NOMO-1 treated with dmso at 0.1 percent for 144 hours (cell line): ENCODE measurements at regions not wholly inside any gene's neighbourhood (a gene's known extent, or its start where the extent isn't known, plus 50 kb on each side); places are given as distances from the start of the nearest gene placed in this dataset.

Experiments used
- DNase-seq: peaks from one replicate; lab custom pipeline; 2025; ENCODE audit not compliant: unreplicated experiment; lab: John Stamatoyannopoulos, UW

GRCh38 chr4:136575146-136575545, 957.1 kb downstream of the PCDH18 start:
- DNase-seq, result no peak

GRCh38 chr4:136573460-136573859, 958.8 kb downstream of the PCDH18 start:
- DNase-seq, result no peak

DNA sequence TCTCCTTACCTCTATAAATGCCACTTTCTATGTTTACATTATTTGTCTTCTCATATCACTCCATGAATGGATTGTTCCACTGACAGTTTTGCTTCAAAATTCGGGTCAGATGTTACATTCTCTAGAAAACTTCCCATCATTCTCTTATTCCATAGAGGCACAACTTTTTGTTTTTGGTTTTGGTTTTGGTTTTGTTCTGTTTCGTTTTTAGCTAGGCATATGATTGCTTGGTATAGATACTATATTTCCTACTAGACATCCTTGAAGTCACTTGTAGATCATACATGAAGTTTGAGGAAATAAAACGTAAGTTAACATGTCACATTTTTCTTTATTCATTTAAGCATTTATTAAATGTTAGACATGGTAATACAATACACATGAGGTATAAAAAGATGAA, 961.0 kb downstream of the PCDH18 start:
- no peak for DNase-seq

GRCh38 chr4:136562834-136563233, 969.5 kb downstream of the PCDH18 start:
- DNase-seq, result no peak

GRCh38 chr4:136558940-136559494, 973.3 kb downstream of the PCDH18 start:
- DNase-seq, result no peak

GRCh38 chr4:136557396-136557795, 974.9 kb downstream of the PCDH18 start:
- DNase-seq, result no peak

- no peak for DNase-seq
Measured at GRCh38 chr4:136554033-136554432, 978.3 kb downstream of the PCDH18 start.

DNA sequence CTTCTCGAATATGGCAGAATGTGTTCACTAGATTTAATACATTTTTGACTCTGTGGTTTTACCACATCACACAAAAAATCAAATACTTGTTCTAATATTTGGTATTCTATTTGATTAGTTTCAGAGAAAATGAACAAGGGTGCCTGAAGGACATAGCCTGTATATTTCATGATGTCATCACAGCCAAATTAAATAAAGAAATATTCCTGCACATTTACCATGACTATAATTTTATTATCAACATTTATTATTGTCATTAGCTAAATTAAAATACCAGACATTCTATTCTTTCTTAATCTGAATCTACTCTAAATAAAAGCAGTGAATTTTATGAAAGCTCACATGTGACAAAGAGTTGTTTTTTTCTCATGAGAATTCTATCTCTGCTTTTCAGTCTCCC, 980.5 kb downstream of the PCDH18 start:
- no peak for DNase-seq

GRCh38 chr4:136540747-136541146, 991.5 kb downstream of the PCDH18 start:
- DNase-seq, result no peak

DNA sequence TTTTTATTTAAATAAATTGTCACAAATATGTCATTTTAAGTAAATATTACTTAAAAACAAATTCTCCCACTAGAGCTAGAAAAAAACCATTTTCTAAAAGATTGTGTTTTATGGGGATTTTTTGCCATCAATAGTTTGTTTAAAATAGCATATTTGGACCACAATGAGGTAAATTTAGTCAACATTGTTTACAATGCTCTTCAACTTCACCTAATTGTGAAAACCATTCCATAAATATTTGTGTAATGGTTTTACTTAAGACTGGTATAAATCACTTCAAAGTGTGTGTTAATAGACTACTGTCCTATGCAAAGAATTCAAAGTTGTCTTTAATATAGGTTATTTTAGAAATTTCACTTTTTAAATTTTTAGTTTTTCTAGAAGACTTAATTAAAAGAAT, 1004.2 kb downstream of the PCDH18 start:
- DNase-seq, result no peak

DNA sequence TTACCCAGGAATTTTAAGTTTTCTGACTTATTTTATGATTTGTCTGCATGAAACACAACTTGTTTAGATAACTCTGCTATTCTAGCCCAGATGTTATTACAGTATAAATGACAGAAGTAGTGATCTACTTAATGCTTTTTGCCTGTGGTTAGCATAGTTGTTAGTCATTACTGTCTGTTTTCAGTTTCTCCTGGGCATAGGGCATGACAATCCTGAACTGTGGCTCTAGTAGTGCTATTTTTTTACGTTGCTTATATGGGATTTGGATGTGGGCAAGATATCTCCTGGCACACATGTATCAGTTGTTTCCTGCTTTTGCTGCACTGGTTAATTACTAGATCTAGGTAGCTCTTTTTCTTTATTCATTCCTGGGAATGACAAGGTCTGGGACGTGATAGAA, 1005.8 kb downstream of the PCDH18 start:
- DNase-seq, result no peak

DNA sequence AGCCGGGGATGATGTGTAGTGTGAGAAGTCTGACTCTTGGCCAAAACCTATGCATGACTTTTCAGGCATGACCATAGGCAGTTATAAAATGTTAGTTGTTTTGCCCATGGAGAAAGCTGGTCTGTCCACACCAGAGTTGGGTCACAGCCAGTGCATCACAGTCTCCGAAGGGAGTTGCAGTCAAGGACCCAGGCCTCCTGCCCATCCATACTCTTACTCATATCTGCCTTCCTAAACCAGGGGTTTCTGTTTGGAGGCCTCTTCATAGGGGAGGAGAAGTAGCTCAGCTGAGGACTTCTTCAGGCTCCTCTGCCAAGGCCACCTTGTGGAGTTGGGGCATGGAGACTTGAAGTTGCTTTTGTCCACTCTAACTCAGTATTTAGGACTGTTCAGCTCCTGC, 1008.3 kb downstream of the PCDH18 start:
- no peak for DNase-seq

DNA sequence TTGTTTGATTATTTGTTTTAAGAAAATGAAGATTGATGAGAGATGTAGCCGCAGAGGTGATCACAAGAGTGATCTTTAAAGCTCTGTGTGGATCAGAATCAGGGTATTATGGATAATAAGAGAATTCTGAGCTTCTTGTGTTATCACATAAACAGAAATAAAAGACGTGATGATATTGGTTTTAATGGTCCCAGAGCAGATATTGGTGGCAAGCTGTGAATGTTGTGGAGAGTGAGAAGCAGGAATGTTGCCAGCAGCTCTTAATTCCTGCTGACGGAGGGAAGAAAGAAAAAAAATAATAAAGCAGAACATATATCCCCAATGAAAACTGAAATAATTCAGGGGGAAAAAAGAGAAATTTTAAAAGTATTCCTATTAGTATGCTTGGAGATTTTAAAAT, 1015.9 kb downstream of the PCDH18 start:
- DNase-seq, result no peak

DNA sequence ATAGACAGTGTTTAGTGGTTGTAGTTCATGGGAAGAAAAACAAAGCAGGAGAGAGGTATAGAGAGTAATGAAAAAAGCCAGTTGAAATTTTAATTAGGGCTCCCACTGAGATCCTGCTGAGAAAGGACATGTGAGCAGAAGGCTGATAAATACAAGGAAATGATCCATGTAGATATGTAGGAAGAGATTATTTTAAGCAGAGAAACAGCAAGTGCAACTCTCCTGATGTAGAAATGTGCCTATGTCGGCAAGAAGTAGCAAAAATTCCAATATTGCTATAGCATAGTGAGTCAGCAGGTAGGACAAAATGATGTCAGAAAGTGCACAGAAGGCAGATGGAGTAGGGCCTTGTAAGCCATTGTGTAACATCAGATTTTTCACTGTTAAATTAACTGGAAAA, 1027.3 kb downstream of the PCDH18 start:
- no peak for DNase-seq

- DNase-seq, result no peak
Measured at GRCh38 chr4:136495851-136496250, 1036.4 kb downstream of the PCDH18 start.

DNA sequence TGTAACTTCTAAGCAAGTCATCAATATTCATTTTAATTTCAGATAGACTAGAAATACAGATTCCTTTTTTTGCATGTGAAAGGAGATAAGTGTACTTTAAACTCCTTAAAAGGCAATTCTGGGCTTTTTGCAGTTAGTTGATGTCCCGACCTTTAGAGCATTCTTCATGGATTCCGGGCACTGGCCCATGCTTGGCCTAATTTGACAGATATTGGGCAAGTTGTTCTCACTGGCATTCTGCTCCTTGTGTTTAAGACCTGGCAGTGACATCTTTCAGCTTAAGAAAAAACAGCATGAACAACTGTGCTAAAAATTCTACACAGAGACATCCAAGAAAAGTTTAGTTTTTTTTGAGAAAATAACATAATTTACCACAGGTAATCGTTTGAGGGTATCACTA, 1037.2 kb downstream of the PCDH18 start:
- DNase-seq, result no peak

DNA sequence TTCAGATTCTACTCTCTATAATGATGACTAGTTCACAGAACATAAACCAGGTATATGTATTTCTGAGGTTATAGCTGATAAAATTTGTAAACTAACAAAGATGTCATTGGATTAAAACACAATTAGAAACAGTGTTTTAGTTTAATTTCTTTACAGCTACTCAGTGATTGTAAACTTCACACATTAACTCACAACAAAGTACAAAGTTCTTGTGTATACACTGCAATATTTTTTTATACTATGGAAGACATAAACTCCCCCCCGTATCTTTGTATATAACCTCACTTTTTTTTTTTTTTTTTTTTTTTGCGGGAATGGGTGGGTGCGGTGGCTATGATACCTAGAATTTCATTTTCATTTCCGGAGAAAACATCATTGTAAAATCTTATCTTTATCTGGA, 1043.2 kb downstream of the PCDH18 start:
- DNase-seq, result no peak

DNA sequence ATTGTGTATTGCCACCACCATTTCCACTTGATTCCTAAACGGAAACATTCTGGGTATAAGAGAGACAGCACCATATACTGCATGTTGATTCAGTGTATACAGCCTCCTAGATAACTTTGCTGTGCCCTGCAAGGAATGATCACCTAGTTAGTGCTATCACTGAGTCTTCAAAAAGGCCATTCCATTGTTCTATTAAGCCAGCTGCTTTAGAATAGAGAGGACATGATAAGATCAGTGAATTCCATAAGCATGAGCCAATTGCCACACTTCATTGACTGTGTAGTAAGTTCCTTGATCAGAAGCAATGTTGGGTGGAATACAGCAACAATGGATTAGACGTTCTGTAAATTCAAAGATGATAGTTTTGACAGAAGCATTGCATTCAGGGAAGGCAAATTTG, 1047.3 kb downstream of the PCDH18 start:
- DNase-seq, result no peak

- no peak for DNase-seq
Measured at GRCh38 chr4:136476753-136477152, 1055.5 kb downstream of the PCDH18 start.

- DNase-seq, result no peak
Measured at GRCh38 chr4:136471051-136471450, 1061.2 kb downstream of the PCDH18 start.

GRCh38 chr4:136465691-136466090, 1066.6 kb downstream of the PCDH18 start:
- no peak for DNase-seq

GRCh38 chr4:136463941-136464340, 1068.4 kb downstream of the PCDH18 start:
- DNase-seq, result no peak

DNA sequence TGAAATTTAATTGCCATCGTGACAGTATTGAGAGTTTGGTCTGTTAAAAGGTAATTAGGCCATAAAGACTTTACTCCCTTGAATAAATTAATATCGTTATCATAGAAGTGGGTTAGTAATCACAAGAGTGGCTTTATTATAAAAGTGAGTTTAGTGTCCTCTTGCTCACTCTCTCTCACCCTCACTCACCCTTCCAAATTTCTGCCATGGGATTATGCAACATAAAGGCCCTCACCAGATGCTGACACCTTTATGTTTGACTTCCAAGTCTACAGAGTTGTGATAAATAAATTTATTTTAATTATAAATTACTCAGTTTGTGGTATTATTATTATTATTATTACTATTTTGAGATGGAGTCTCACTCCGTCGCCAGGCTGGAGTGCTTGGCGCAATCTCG, 1070.8 kb downstream of the PCDH18 start:
- DNase-seq, result no peak

DNA sequence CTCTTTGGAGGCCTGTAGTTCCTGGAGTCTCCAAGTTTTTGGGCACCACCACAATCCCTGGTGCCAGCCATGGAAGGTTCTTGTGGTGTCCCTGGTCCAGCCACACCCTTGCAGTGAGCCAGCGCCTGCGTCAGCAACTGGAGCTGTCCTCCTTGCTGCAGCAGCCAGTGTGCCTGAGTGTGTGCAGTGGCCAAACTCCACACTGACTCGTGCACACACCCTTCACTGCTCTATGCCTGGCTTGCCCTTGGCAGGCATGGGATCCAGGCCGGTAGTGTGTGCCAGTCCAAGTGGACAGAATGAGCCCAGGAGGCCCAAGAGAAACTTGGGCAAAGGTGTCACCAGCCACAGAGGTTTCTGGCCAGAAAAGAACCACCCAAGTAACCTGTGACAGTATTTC, 1074.0 kb downstream of the PCDH18 start:
- DNase-seq, result no peak
